ENCODE measurements at regions not wholly inside any gene's neighbourhood (a gene's known extent, or its start where the extent isn't known, plus 50 kb on each side); places are given as distances from the start of the nearest gene placed in this dataset.

DNA sequence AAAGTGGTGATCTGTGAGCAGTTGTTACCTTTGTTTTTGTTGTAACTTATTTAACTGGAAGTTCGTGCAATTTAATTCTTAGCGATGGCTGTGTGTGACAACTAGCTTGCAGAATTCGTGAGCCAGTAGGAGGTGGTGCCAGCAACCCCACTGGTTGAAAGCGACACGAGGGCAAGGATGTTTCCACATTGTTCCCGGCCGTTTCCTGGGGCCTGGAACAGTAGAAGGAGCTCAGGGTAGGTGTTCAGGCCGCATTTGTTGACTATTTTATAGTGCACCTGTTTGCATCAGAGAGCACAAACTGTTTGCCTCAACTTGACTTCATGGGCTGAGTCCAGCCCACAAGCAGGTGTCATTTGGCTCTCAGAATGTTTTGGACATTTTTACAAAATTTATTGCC lies 112.1 kb upstream of the PTPN1 start:
- Mint-ChIP-seq H3K27me3 (peaks cover 6 to 14% of the 10 kb centered on the region in 2 donors), H3K27ac (peak overlapping the region in 1 of 2 donors; percentile 21), H3K36me3 (no peaks in the 10 kb centered on the region), H3K4me1 (ENCODE audit: low read depth in 2 of 2) (peaks cover 22 to 26% of the 10 kb centered on the region in 2 donors), H3K4me3 (no peak overlapping the region), H3K9me3 (no peaks in the 10 kb centered on the region)
- ATAC-seq, result no peak
- no peak for DNase-seq (ENCODE audit: low spot score)

DNA sequence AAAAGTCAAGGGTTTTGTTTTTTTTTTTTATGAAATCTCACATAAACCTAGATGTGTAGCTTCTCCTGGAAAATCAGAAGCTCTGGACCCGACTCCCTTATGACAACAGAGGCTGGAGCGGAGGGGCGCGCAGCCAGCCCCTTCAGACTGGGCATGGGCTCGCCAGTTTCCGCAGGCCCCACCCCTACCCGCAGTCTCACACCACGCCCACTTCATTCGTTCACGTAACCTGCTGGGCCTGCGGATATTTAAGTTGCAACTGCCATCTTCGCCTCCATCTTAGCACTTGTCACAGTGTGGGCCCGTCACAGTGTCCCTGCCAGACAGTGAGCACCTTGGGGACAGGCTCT lies 111.7 kb upstream of the PTPN1 start:
- Mint-ChIP-seq H3K4me1 (ENCODE audit: low read depth in 2 of 2) (peaks cover 22 to 26% of the 10 kb centered on the region in 2 donors), H3K9me3 (no peaks in the 10 kb centered on the region), H3K27ac (peak overlapping the region in 1 of 2 donors; percentile 26), H3K4me3 (no peak overlapping the region), H3K27me3 (peaks cover 6 to 14% of the 10 kb centered on the region in 2 donors), H3K36me3 (no peaks in the 10 kb centered on the region)
- ATAC-seq (no peak), DNase-seq (ENCODE audit: low spot score) (no peak)

DNA sequence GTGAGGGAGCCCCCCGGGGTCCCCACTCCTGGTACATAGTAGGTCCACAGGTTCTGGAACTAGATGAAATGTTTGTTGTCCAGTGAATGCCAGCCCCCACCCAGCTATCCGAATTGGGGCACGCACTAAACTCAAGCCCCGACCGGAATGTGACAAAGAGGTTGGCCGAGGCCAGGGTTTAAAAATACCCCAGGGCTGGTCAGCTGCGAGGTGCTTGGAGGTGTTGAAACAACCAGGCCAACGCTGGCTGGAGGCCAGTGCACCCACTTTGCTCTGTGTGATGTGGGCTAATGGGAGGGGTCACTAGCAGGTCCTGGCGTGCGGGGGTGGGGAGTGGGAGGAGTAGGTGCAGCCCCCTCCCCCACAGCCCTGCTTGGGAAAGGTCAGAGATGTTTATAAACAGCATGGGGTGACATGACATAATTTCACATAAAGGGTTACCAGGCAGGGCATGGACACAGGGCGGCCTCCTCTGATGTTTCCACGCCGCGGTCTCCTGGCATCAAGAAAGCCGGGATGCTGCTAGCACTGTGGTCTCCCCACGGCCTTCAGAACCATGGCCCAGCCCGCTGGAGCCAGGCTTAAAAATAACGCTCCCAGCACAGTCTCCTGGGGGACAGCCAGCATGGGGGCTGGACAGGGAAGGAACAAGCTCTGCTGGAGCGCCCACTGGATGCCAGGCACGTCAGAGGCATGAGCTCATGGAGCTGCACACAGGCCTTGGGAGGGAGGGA lies 111.2 kb upstream of the PTPN1 start:
- Mint-ChIP-seq H3K27ac (peak overlapping the region in 1 of 2 donors; percentile 26), H3K4me1 (ENCODE audit: low read depth in 2 of 2) (peaks cover 24 to 29% of the 10 kb centered on the region in 2 donors), H3K27me3 (peaks cover 8 to 17% of the 10 kb centered on the region in 2 donors)

DNA sequence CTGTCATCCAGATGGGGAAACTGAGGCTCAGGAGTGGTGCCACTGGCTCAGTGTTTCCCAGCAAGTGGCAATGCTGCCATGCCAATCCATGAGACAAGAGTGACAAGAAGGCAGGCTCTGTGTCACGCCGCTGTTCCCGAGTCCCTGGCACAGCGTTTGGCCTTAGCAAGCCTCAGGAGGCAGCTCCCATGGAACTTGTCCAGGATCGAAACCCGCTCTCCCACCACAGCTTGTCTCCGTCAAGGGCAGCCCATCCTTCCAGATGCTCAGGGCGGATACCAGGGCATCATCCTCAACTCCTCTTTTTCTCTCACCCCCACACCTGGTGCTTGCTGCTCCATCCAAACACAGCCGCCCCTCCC lies 110.6 kb upstream of the PTPN1 start:
- no peak for DNase-seq (ENCODE audit: low spot score)
- H3K27me3 Mint-ChIP-seq, result peaks cover 11 to 20% of the 10 kb centered on the region in 2 donors
- H3K27ac Mint-ChIP-seq, result peak overlapping the region in 1 of 2 donors; percentile 54
- ATAC-seq, result no peak
- no peaks in the 10 kb centered on the region for H3K9me3 Mint-ChIP-seq
- no peaks in the 10 kb centered on the region for H3K36me3 Mint-ChIP-seq
- H3K4me3 Mint-ChIP-seq, result no peak overlapping the region
- peaks cover 27 to 31% of the 10 kb centered on the region in 2 donors for H3K4me1 Mint-ChIP-seq (ENCODE audit: low read depth in 2 of 2)

More for the DNA sequence above, 111.2 kb upstream of the PTPN1 start:
- ATAC-seq (no peak), DNase-seq (ENCODE audit: low spot score) (no peak)
- Mint-ChIP-seq H3K9me3 (no peaks in the 10 kb centered on the region), H3K36me3 (no peaks in the 10 kb centered on the region), H3K4me3 (no peak overlapping the region)

DNA sequence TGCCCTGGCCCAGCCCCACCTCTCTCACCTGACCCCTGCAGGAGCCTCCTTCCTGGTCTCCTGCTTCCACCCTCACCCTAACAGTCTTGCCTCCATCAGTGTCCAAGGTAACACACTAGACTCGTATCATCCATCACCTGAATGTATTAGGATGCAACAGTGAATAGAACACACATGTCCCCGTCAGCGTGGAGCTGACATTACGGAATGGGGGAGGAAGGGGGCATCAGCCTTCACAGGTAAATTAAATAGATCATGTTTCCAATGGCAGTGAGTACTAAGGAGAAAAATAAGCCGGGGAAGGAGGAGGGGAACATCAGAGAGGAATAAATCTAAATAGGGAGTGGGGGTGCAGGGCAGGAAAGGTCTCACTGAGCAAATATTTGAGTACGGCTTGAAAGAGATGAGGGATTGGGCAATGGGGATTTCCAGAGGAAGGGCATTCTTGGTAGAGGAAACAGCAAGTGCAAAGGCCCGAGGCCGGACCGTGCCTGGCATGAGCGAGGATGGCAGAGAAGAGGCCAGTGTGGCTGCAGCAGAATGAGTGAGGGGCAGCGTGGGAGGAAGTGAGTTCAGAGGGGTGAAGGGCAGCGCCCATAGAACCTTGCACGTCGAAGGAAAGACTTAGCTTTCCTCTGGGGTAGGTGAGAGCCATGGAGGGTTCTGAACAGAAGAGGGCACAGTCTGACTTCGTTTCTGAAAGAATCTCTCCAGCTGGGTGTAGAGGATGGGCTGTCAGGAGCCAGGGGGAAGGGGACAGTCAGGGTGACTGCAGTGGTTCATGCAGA lies 110.1 kb upstream of the PTPN1 start:
- Mint-ChIP-seq H3K4me1 (ENCODE audit: low read depth in 2 of 2) (peaks cover 23 to 28% of the 10 kb centered on the region in 2 donors), H3K27me3 (peaks cover 11 to 19% of the 10 kb centered on the region in 2 donors), H3K4me3 (peak overlapping the region; percentile 48), H3K36me3 (no peaks in the 10 kb centered on the region), H3K9me3 (no peaks in the 10 kb centered on the region), H3K27ac (peak overlapping the region; percentile 48 to 54)
- no peak for DNase-seq (ENCODE audit: low spot score)
- peak; percentile 4 to 81 for ATAC-seq

DNA sequence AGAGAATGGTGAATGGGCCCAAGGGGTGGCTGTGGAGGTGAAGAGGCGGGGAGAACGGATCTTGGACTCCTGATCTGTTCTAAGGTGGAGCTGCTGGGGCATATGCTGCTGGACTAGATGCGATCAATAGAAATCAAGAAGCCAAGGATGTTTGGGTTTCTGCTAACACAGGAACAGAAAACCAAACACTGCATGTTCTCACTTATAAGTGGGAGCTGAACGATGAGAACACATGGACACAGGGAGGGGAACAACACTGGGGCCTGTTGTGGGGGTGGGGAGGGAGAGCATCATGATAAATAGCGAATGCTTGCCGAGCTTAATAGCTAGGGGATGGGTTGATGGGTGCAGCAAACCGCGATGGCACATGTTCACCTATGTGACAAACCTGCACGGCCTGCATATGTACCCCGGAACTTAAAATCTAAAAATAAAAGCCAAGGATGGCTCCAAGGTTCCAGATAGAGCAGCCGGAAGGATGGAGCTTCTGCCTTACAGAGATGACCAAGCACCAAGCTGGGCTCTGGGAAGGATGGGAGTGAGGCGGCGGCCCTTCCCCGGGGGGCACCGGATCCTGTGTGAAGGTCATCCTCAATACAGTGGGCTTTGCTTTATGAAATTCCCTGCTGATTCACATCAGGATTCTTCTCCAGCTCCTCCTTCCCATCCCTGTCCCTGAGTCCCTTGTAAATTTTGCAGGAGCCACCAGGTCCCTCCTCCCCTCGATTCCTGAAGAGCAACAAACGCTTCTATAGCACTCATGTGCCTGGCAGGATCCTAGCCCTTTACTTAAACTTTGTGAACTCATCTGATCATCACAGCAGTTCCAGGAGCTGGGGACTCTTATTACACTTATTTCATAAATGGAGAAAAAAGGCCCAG lies 109.2 kb upstream of the PTPN1 start:
- Mint-ChIP-seq H3K27ac (peak overlapping the region; percentile 48 to 54), H3K36me3 (no peaks in the 10 kb centered on the region), H3K9me3 (no peaks in the 10 kb centered on the region), H3K4me1 (ENCODE audit: low read depth in 2 of 2) (peaks cover 26 to 31% of the 10 kb centered on the region in 2 donors), H3K27me3 (peaks cover 12 to 22% of the 10 kb centered on the region in 2 donors), H3K4me3 (peak overlapping the region; percentile 48)
- ATAC-seq, result no peak
- DNase-seq (ENCODE audit: low spot score), result no peak

DNA sequence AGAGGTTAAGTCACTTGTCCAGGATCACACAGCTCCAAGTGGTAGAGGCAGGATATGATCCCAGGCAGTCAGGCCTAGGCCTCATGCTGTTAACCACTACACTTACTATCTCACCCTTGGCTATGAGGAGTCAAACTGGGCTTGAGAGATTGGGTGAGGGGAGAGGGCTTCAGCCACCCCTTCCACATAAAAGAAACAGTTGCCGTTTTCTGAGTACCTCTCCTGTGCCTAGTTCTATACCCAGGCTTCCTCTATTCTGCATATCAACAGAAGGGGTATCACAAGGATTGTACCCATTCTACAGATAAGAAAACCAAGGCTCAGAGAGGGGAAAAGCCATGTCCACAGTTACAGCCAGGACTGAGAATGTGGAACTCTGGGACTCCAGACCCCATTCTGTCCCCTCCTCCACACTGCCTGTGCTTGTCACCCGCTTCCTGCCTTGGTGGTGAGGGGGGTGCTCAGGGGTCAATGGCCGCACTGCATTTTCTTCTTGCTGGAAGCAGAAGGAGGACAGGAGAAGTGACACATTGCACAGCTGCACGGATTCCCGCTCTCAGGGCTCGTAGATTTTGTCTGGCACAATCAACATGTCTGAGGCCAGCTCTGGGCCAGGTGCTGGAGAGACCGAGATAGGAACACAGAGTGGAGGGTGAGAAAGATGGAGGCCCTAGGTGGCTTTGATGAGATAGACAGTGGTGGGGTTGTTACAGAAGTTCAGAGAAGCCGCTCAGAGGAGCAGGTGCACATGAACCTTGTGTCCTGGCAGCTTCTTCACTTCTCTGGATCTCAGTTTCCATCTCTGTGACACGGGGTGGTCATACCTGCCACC lies 108.4 kb upstream of the PTPN1 start:
- no peak for DNase-seq (ENCODE audit: low spot score)

DNA sequence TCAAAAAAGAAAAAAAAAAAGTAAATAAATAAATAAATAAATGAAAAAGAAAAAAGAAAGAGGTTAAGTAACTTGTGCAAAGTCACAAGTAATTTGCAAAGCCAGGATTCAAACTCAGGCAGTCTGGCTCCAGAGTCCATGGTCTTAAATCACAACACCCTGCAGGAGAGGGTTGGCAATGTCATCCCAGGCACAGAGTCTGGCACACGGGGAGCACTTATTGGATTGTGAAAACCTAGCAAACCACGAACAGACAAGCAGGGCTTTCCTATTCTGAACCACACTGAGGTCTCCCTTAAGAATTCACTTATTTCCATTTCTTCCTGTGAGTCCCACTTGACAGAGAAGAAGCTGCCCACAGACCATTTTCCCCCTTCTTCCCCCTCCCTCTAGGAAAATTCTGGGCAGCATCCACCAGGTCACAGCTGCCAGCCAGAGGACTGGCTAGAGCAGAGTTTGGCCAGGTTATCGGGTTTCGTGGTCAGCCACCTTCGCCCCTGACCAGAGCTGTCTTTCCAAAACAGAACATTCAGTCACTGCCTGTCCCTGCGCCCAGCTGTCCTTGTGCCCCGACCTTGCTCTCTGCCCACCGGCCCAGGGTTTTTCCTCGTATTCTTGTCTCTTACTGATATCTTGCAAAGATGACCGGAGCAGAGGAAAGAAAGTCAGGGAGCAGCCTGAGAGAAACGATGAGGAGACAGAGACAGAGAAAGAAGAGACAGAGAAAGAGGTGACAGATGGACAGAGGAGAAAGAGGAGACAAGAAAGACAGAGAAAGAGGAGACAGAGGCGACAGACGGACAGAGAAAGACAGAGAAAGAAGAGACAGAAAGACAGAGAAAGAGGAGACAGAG lies 106.4 kb upstream of the PTPN1 start:
- DNase-seq (ENCODE audit: low spot score), result no peak
- Mint-ChIP-seq H3K27ac (peak overlapping the region in 1 of 2 donors; percentile 14), H3K9me3 (no peaks in the 10 kb centered on the region), H3K27me3 (peaks cover 14 to 28% of the 10 kb centered on the region in 2 donors), H3K4me1 (ENCODE audit: low read depth in 2 of 2) (peaks cover 29 to 31% of the 10 kb centered on the region in 2 donors), H3K36me3 (no peaks in the 10 kb centered on the region), H3K4me3 (no peak overlapping the region)
- ATAC-seq, result no peak

More for the DNA sequence above, 108.4 kb upstream of the PTPN1 start:
- H3K4me3 Mint-ChIP-seq, result no peak overlapping the region
- H3K27me3 Mint-ChIP-seq, result peaks cover 17 to 28% of the 10 kb centered on the region in 2 donors
- H3K4me1 Mint-ChIP-seq (ENCODE audit: low read depth in 2 of 2), result peaks cover 31 to 35% of the 10 kb centered on the region in 2 donors
- H3K9me3 Mint-ChIP-seq, result no peaks in the 10 kb centered on the region
- H3K36me3 Mint-ChIP-seq, result no peaks in the 10 kb centered on the region
- peak overlapping the region in 1 of 2 donors; percentile 48 for H3K27ac Mint-ChIP-seq
- ATAC-seq, result no peak

DNA sequence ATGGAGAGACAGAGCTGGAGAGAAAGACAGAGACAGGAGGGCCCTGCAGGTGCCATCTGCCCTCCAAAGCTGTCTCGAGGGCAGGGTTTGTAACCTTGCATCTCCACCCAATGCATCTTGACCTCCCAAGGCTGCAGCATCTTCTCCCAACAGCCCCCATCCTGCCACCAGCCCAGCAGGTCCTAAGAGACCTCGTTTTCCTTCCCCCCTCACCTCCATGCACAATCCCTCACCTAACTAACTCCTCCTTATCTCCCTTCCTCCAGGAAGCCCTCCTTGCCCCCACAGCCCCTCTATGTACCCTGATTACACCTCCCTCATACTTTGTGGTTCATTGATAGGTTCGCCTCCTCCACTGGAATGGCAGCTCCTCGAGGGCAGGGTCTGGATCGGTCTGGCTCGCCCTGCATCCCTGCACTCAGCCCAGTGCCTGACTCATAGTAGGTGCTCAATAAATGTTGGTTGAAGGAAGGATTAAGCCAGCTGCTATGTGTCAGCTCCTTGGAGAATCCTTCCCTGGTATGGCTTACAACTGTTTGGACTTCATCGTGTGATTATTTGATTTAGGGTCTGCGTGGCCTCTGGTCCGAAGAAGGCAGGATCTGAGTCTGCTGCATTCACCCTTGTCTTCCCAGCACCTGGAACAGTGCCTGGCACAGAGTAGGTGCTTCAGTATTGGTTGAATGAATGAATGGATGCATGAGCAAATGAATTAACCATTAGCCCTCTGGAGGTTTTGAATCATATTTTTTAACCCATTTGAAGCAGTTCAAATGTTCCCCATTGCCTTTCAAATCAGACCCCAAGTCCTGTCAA lies 105.6 kb upstream of the PTPN1 start:
- ATAC-seq (no peak), DNase-seq (ENCODE audit: low spot score) (no peak)
- no peak overlapping the region for H3K4me3 Mint-ChIP-seq
- H3K27me3 Mint-ChIP-seq, result peaks cover 14 to 28% of the 10 kb centered on the region in 2 donors
- H3K9me3 Mint-ChIP-seq, result no peaks in the 10 kb centered on the region
- no peaks in the 10 kb centered on the region for H3K36me3 Mint-ChIP-seq
- peak overlapping the region in 1 of 2 donors; percentile 14 for H3K27ac Mint-ChIP-seq
- peaks cover 29 to 31% of the 10 kb centered on the region in 2 donors for H3K4me1 Mint-ChIP-seq (ENCODE audit: low read depth in 2 of 2)

DNA sequence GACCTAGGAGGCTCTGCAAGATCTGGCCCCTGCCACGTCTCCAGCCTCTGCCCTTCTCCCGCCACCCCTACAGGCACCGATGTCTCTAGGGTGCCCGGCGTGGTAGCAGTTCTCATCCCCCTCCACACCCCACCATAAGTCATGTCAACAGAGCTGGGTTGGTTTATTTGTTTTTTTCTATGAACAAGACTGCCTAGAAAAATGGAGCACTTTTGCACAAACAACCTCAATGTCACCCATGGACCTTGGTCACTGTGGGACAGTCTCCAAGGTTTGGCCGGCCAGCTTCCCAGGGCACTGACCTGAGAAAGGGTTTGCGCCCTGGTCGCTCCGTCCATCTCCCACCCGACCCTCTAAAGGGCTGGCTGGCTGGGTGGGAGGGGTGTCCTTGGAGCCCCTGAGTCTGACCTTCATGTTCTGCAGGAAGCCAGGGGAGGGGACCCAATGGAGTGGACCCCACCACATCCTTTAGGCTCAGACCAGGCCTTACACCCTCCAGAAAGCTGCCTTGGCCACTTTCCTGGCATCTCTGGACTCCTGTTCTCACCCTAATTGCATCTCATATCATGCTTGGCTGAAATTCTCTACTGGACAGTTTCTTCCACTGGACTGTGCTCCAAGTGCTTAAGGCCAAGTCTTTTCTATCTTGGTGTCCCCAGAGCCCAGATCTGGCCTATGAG lies 104.8 kb upstream of the PTPN1 start:
- DNase-seq (ENCODE audit: low spot score) (no peak), ATAC-seq (no peak)
- H3K4me3 Mint-ChIP-seq, result no peak overlapping the region
- peaks cover 14 to 25% of the 10 kb centered on the region in 2 donors for H3K27me3 Mint-ChIP-seq
- H3K9me3 Mint-ChIP-seq, result no peaks in the 10 kb centered on the region
- no peaks in the 10 kb centered on the region for H3K36me3 Mint-ChIP-seq
- no peak overlapping the region for H3K27ac Mint-ChIP-seq
- H3K4me1 Mint-ChIP-seq (ENCODE audit: low read depth in 2 of 2), result peaks cover 22 to 24% of the 10 kb centered on the region in 2 donors

DNA sequence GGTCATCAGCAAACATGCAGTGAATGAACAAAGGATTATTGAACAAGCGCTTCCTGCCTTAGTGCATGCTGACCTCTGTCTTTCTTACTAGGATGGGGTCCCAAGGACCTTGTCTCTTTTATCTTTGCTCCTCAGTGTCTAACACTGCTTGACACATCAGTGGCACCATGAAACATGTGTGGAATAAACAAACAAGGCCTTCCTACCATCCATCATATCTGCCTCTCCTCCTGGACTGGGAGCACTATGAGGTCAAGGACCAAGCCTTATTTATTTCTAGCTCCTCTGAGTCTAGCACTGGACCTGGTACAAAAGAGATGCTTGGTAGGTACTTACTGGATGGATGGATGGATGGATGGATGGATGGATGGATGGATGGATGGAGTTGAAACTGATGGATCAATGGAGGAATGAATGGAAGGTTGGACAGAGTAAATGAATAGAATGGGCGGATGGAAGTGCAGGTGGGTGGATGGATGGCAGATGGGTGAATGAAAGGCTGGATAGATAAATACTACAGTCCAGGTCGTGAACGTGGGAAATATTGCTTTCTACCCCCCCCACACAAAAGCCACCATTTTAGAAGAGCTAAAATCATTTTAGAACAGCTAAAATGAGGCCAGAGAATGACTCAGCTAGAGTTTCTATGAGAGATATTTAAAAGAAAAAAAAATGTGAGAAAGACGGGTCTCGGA lies 104.1 kb upstream of the PTPN1 start:
- H3K27ac Mint-ChIP-seq, result no peak overlapping the region
- peaks cover 17 to 19% of the 10 kb centered on the region in 2 donors for H3K4me1 Mint-ChIP-seq (ENCODE audit: low read depth in 2 of 2)
- peaks cover 14 to 22% of the 10 kb centered on the region in 2 donors for H3K27me3 Mint-ChIP-seq
- H3K9me3 Mint-ChIP-seq, result no peaks in the 10 kb centered on the region
- DNase-seq (ENCODE audit: low spot score), result no peak
- no peaks in the 10 kb centered on the region for H3K36me3 Mint-ChIP-seq
- H3K4me3 Mint-ChIP-seq, result no peak overlapping the region
- no peak for ATAC-seq
